Transverse colon (tissue), 4 donors: ENCODE measurements at regions not wholly inside any gene's neighbourhood (a gene's known extent, or its start where the extent isn't known, plus 50 kb on each side); places are given as distances from the start of the nearest gene placed in this dataset.

Source experiments
- DNase-seq: peaks from one replicate; pipeline ENCODE4 v3.0.0-alpha.2; 2019
- H3K27ac ChIP-seq, 4 donors: fragments of 200-600 bp; sonication (generic); 2 replicates each; pipeline ENCODE4 v1.5.1; 2016 to 2018; ENCODE audit warnings: inconsistent platforms in 4 of 4
- H3K27me3 ChIP-seq: fragments of 200-600 bp; sonication (generic); 2 replicates; pipeline ENCODE4 v1.5.1; 2017; ENCODE audit warnings: inconsistent platforms
- H3K36me3 ChIP-seq, 4 donors: fragments of 200-600 bp; sonication (generic); 2 replicates each; pipeline ENCODE4 v1.5.1; 2017 to 2019; ENCODE audit warnings: inconsistent platforms in 4 of 4
- H3K4me1 ChIP-seq, 4 donors: fragments of 200-600 bp; sonication (generic); 2 replicates each; pipeline ENCODE4 v1.5.1; 2017 to 2020; ENCODE audit warnings: inconsistent platforms in 4 of 4
- H3K4me3 ChIP-seq, 4 donors: fragments of 200-600 bp; sonication (generic); 1 replicate in 1 of 4; 2 replicates in 3 of 4; pipeline versions ENCODE4 v1.5.1 to v1.6.1; 2017 to 2019; ENCODE audit warnings: inconsistent platforms in 4 of 4
- H3K9me3 ChIP-seq, 2 donors: fragments of 200-600 bp; sonication (generic); 2 replicates each; pipeline ENCODE4 v1.5.1; 2017 to 2019; ENCODE audit warnings: inconsistent platforms in 2 of 2
- EP300 ChIP-seq: sonication (generic); formaldehyde crosslinking; IDR thresholded peaks from one replicate; pipeline ENCODE4 v1.6.1; 2017; ENCODE audit warnings: antibody characterized with exemption, low read depth
- POLR2A ChIP-seq: fragments of 450-650 bp; IDR thresholded peaks from one replicate; pipeline ENCODE4 v1.6.1; 2016; ENCODE audit warnings: antibody characterized with exemption, mild to moderate bottlenecking, moderate library complexity
- POLR2AphosphoS5 ChIP-seq, 3 donors: sonication (generic); formaldehyde crosslinking; IDR thresholded peaks; one replicate each; pipeline ENCODE4 v1.6.1; 2016; ENCODE audit warnings: antibody characterized with exemption in 3 of 3
- WGBS, 2 donors: methylation state at CpG; one replicate each; pipeline ENCODE4 v1.1.5; 2018; ENCODE audit warnings: low coverage in 1 of 2; 5-methylcytosine and 5-hydroxymethylcytosine counted together
- in situ Hi-C, 4 donors: fragments of 200-750 bp; cut with MboI; loops; one replicate each; pipeline versions ENCODE4 v1.15.0 to v1.15.1; 2017; ENCODE audit warnings: low sequenced_read_pairs in 3 of 4, low pct_ligation_motif_present in 1 of 4, low pct_unique_long_range_greater_than_20kb in 1 of 4
- intact Hi-C: fragments of 100-400 bp; cut with DNase I; formaldehyde crosslinking; loops from one replicate; pipeline ENCODE4 v1.15.1; 2023; ENCODE audit warnings: low total_unique reads
- TF ChIP-seq, protein P1 (sequence below), 5 experiments: fragments of 200-600 bp in 3 of 5; fragments of 450-650 bp in 2 of 5; sonication (generic) in 3 of 5; IDR thresholded peaks; 1 replicate in 2 of 5; 2 replicates in 3 of 5; pipeline ENCODE4 v1.5.1; 2016 to 2017; ENCODE audit warnings: antibody characterized with exemption in 5 of 5, inconsistent platforms in 3 of 5, mild to moderate bottlenecking in 2 of 5, moderate library complexity in 1 of 5

DNA sequence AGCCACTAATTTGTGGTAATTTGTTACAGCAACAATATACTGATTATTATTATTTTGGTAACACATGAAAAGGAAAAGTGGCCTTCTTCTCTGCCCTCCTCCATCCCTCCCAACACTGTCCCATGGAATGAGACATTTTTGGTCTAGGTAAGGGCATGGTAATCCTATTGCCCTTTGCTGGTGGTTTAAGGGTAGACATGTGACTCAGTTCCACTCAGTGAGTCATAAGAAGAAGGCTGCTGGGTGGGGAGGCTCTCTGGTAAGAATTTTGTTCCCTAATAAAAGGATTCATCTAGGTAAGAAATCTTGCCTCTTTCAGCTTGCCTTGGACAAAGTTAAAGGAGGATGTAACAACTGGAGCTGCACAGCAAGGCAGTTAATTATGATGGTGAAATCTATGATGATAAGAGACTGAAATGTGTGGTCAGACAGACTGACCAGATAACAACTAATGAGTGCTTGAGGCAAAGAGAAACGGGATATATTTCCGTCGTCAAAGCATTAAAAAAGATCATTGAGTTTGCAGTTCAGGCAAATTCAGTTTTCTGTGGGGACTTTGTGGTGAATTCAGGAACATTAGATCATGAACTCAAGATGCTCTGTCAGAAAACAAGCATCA is 232.0 kb upstream of the KCNK2 start:
- intact Hi-C loops = no loop called here

DNA sequence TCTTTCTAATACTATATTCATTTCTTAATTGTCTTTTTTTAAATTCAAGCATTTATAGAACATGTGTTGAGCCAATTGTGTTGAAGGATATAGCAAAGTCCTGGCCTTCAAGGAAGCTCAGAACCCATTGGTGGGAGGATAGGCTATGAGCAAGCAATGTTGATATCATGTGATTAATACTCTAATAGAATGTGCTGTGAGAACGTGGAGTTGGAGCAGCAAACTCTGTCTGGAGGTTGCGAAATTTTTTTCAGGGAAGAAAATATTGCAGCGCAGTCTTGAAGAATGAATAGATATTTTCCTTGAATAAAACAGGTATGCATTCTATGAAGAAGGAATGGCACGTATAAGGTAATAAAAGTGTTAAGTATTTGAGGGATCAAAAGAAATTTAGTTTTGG is 229.2 kb upstream of the KCNK2 start:
- Histone ChIP-seq H3K4me1 (no peaks in the 10 kb centered on the region), H3K27ac (no peak overlapping the region), H3K36me3 (no peaks in the 10 kb centered on the region), H3K27me3 (no peaks in the 10 kb centered on the region), H3K9me3 (no peaks in the 10 kb centered on the region), H3K4me3 (no peak overlapping the region)
- intact Hi-C loops (no loop called here), in situ Hi-C loops (no loop called here)
- TF ChIP-seq, protein P1, sequence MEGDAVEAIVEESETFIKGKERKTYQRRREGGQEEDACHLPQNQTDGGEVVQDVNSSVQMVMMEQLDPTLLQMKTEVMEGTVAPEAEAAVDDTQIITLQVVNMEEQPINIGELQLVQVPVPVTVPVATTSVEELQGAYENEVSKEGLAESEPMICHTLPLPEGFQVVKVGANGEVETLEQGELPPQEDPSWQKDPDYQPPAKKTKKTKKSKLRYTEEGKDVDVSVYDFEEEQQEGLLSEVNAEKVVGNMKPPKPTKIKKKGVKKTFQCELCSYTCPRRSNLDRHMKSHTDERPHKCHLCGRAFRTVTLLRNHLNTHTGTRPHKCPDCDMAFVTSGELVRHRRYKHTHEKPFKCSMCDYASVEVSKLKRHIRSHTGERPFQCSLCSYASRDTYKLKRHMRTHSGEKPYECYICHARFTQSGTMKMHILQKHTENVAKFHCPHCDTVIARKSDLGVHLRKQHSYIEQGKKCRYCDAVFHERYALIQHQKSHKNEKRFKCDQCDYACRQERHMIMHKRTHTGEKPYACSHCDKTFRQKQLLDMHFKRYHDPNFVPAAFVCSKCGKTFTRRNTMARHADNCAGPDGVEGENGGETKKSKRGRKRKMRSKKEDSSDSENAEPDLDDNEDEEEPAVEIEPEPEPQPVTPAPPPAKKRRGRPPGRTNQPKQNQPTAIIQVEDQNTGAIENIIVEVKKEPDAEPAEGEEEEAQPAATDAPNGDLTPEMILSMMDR (IDR thresholded peaks at IDR 0.05) = no peak
- TF ChIP-seq POLR2A = no peak
- TF ChIP-seq EP300 = no peak
- TF ChIP-seq POLR2AphosphoS5 (IDR thresholded peaks at IDR 0.05) = no peak
- WGBS, 2 donors = 69 to 80% methylated on average over 3 to 4 of the region's 4 CpGs
- no peak for DNase-seq

More for the DNA sequence above, 232.0 kb upstream of the KCNK2 start:
- Histone ChIP-seq H3K36me3 (no peaks in the 10 kb centered on the region), H3K4me1 (no peaks in the 10 kb centered on the region), H3K27ac (no peak overlapping the region), H3K27me3 (no peaks in the 10 kb centered on the region), H3K9me3 (no peaks in the 10 kb centered on the region), H3K4me3 (no peak overlapping the region)
- no peak for DNase-seq
- WGBS, 2 donors = 78 to 96% methylated on average over 3 of the region's 3 CpGs
- TF ChIP-seq POLR2A (no peak), POLR2AphosphoS5 (IDR thresholded peaks at IDR 0.05) (no peak), EP300 (no peak)
- TF ChIP-seq, protein P1 (IDR thresholded peaks at IDR 0.05) = no peak
- in situ Hi-C loops = no loop called here

DNA sequence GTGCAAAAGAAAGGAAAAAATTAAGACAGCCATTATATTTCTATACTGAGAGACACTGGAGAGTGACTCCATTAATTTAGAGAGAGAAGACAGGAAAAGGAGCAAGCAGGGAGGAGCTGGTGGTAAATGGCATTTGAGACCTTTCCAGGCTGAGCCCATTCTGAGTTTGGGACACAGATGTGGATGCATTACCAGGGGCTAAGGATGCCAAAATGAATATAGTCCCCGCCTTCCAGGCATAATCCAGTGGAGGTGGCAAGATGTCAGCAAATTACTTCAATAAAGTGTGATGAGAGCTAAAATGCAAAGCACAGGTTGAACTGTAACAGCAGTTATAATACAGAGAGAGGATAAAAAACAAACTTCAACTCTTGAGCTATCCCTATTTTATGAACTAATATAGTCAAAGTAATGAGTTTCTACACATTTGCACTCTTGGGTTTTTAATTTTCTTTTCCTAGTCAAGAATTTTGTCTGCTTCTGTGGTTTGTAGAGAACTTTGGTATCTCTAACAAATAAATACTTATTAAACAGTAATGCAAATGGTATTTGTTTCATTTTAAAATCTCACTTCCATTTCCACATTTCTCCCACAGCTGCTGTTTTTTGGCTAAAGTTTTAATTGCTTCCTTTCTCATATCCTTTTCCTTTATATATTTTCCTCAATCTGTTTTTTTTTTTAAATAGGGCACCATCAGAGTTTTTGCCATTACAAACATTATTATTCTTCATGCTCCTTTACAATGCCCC is 228.2 kb upstream of the KCNK2 start:
- in situ Hi-C loops (no loop called here), intact Hi-C loops (no loop called here)
- Histone ChIP-seq H3K27me3 (no peaks in the 10 kb centered on the region), H3K4me3 (no peak overlapping the region), H3K9me3 (no peaks in the 10 kb centered on the region), H3K36me3 (no peaks in the 10 kb centered on the region), H3K4me1 (no peaks in the 10 kb centered on the region), H3K27ac (no peak overlapping the region)
- WGBS, 2 donors = 58 to 80% methylated on average over 1 of the region's 1 CpG
- DNase-seq = no peak
- TF ChIP-seq, protein P1 (IDR thresholded peaks at IDR 0.05) = no peak
- TF ChIP-seq POLR2A (no peak), EP300 (no peak), POLR2AphosphoS5 (IDR thresholded peaks at IDR 0.05) (no peak)

DNA sequence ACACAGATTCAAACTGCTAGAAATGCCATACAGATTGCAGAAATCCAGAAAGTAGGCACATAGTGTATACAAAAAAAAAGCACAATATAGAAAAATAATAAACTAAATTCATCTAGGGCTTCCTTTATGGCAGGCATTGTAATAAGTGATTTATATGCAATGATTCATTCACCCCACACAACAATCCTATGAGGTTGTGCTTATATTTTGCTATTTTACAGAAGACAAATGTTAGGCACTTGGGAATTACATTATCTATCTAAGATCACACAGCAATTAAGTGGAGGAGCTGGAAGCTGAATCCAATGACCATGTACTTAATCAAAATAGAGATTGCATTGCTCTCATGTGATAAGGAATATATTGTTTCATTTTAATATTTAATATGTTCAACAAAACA is 225.7 kb upstream of the KCNK2 start:
- Histone ChIP-seq H3K4me3 (no peak overlapping the region), H3K27me3 (no peaks in the 10 kb centered on the region), H3K4me1 (no peaks in the 10 kb centered on the region), H3K36me3 (no peaks in the 10 kb centered on the region), H3K27ac (no peak overlapping the region), H3K9me3 (no peaks in the 10 kb centered on the region)
- intact Hi-C loops (no loop called here), in situ Hi-C loops (no loop called here)
- no peak for DNase-seq
- TF ChIP-seq POLR2AphosphoS5 (IDR thresholded peaks at IDR 0.05) = no peak
- no peak for TF ChIP-seq EP300
- TF ChIP-seq, protein P1 (IDR thresholded peaks at IDR 0.05) = no peak
- TF ChIP-seq POLR2A = no peak
